ENCODE measurements at regions not wholly inside any gene's neighbourhood (a gene's known extent, or its start where the extent isn't known, plus 50 kb on each side); places are given as distances from the start of the nearest gene placed in this dataset.

DNA sequence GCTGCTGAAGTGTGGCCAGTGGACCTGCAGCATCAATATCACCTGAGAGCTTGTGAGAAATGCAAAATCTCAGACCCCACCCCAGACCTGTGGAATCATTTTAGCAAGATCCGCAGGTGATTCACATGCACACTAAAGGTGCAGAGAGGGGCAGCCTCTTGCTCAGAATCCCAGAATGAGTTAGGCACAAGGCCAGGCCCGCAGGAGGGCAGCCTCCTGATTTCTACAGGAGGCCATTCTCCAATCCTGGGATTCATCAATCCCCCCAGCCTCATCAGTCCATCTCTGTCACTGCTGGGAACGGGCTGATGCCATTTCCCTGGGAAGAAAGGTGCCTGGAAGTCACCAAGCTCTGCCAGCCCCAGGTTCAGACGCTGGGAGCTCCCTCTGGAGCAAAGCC, 63.0 kb upstream of the GPR26 start:
- Histone ChIP-seq H3K27ac (ENCODE audit: low read length) (no peak overlapping the region), H3K36me3 (ENCODE audit: insufficient read depth, low read length) (no peaks in the 10 kb centered on the region), H3K27me3 (ENCODE audit: insufficient read depth, low read length, poor library complexity) (no peaks in the 10 kb centered on the region), H3K4me1 (ENCODE audit: insufficient read depth, low read length) (no peaks in the 10 kb centered on the region), H2AFZ (ENCODE audit: low read depth, low read length) (no peak overlapping the region), H3K79me2 (ENCODE audit: insufficient read depth, low read length) (no peaks in the 10 kb centered on the region), H4K20me1 (ENCODE audit: insufficient read depth, low read length) (no peaks in the 10 kb centered on the region), H3K9me3 (ENCODE audit: insufficient read depth, low read length, severe bottlenecking) (no peaks in the 10 kb centered on the region), H3K9ac (ENCODE audit: low read depth, low read length) (no peak overlapping the region), H3K4me3 (ENCODE audit: low read depth in 1 of 2, low read length in 2 of 2) (no peak overlapping the region), H3K4me2 (ENCODE audit: insufficient read depth, low read length) (no peak overlapping the region)
- DNase-seq (no peak), ATAC-seq (ENCODE audit: insufficient read depth, low read depth) (no peak)
- TF ChIP-seq CTCF (IDR thresholded peaks at IDR 0.05; ENCODE audit: borderline replicate concordance, extremely low read depth, low read length, poor library complexity, severe bottlenecking) (no peak), EZH2 (IDR thresholded peaks at IDR 0.05; ENCODE audit: borderline replicate concordance, low read depth, low read length, severe bottlenecking) (no peak)

- TF ChIP-seq EZH2 (IDR thresholded peaks at IDR 0.05; ENCODE audit: borderline replicate concordance, low read depth, low read length, severe bottlenecking) (no peak), CTCF (IDR thresholded peaks at IDR 0.05; ENCODE audit: borderline replicate concordance, extremely low read depth, low read length, poor library complexity, severe bottlenecking) (no peak)
- H3K4me3 ChIP-seq (ENCODE audit: low read depth in 1 of 2, low read length in 2 of 2), result no peak overlapping the region
- H3K4me1 ChIP-seq (ENCODE audit: insufficient read depth, low read length), result no peaks in the 10 kb centered on the region
- H3K9ac ChIP-seq (ENCODE audit: low read depth, low read length), result no peak overlapping the region
- H3K9me3 ChIP-seq (ENCODE audit: insufficient read depth, low read length, severe bottlenecking), result no peaks in the 10 kb centered on the region
- H3K27ac ChIP-seq (ENCODE audit: low read length), result no peak overlapping the region
- H2AFZ ChIP-seq (ENCODE audit: low read depth, low read length), result no peak overlapping the region
- H3K79me2 ChIP-seq (ENCODE audit: insufficient read depth, low read length), result no peaks in the 10 kb centered on the region
- ATAC-seq (ENCODE audit: insufficient read depth, low read depth), result no peak
- H3K36me3 ChIP-seq (ENCODE audit: insufficient read depth, low read length), result no peaks in the 10 kb centered on the region
- peaks cover 3% of the 10 kb centered on the region for H3K27me3 ChIP-seq (ENCODE audit: insufficient read depth, low read length, poor library complexity)
- no peaks in the 10 kb centered on the region for H4K20me1 ChIP-seq (ENCODE audit: insufficient read depth, low read length)
- no peak for DNase-seq
- H3K4me2 ChIP-seq (ENCODE audit: insufficient read depth, low read length), result no peak overlapping the region
Observed at GRCh38 chr10:123604506-123604905, 61.6 kb upstream of the GPR26 start.

GRCh38 chr10:123606006-123606405, 60.1 kb upstream of the GPR26 start:
- Histone ChIP-seq H4K20me1 (ENCODE audit: insufficient read depth, low read length) (no peaks in the 10 kb centered on the region), H3K4me1 (ENCODE audit: insufficient read depth, low read length) (no peaks in the 10 kb centered on the region), H3K27me3 (ENCODE audit: insufficient read depth, low read length, poor library complexity) (peaks cover 4% of the 10 kb centered on the region), H3K27ac (ENCODE audit: low read length) (no peak overlapping the region), H3K79me2 (ENCODE audit: insufficient read depth, low read length) (no peaks in the 10 kb centered on the region), H3K9ac (ENCODE audit: low read depth, low read length) (no peak overlapping the region), H3K36me3 (ENCODE audit: insufficient read depth, low read length) (no peaks in the 10 kb centered on the region), H3K4me2 (ENCODE audit: insufficient read depth, low read length) (no peak overlapping the region), H3K9me3 (ENCODE audit: insufficient read depth, low read length, severe bottlenecking) (no peaks in the 10 kb centered on the region), H3K4me3 (ENCODE audit: low read depth in 1 of 2, low read length in 2 of 2) (no peak overlapping the region), H2AFZ (ENCODE audit: low read depth, low read length) (no peak overlapping the region)
- no peak for TF ChIP-seq EZH2 (IDR thresholded peaks at IDR 0.05; ENCODE audit: borderline replicate concordance, low read depth, low read length, severe bottlenecking)
- TF ChIP-seq CTCF (IDR thresholded peaks at IDR 0.05; ENCODE audit: borderline replicate concordance, extremely low read depth, low read length, poor library complexity, severe bottlenecking), result no peak
- DNase-seq (no peak), ATAC-seq (ENCODE audit: insufficient read depth, low read depth) (no peak)

GRCh38 chr10:123606955-123607354, 59.2 kb upstream of the GPR26 start:
- H3K9me3 ChIP-seq (ENCODE audit: insufficient read depth, low read length, severe bottlenecking), result no peaks in the 10 kb centered on the region
- no peak overlapping the region for H3K4me2 ChIP-seq (ENCODE audit: insufficient read depth, low read length)
- no peak overlapping the region for H2AFZ ChIP-seq (ENCODE audit: low read depth, low read length)
- no peak overlapping the region for H3K27ac ChIP-seq (ENCODE audit: low read length)
- TF ChIP-seq CTCF (IDR thresholded peaks at IDR 0.05; ENCODE audit: borderline replicate concordance, extremely low read depth, low read length, poor library complexity, severe bottlenecking), result no peak
- no peak for TF ChIP-seq EZH2 (IDR thresholded peaks at IDR 0.05; ENCODE audit: borderline replicate concordance, low read depth, low read length, severe bottlenecking)
- DNase-seq, result no peak
- H3K27me3 ChIP-seq (ENCODE audit: insufficient read depth, low read length, poor library complexity), result peaks cover 4% of the 10 kb centered on the region
- no peaks in the 10 kb centered on the region for H3K36me3 ChIP-seq (ENCODE audit: insufficient read depth, low read length)
- no peaks in the 10 kb centered on the region for H3K4me1 ChIP-seq (ENCODE audit: insufficient read depth, low read length)
- H4K20me1 ChIP-seq (ENCODE audit: insufficient read depth, low read length), result no peaks in the 10 kb centered on the region
- no peak overlapping the region for H3K4me3 ChIP-seq (ENCODE audit: low read depth in 1 of 2, low read length in 2 of 2)
- no peak for ATAC-seq (ENCODE audit: insufficient read depth, low read depth)
- H3K79me2 ChIP-seq (ENCODE audit: insufficient read depth, low read length), result no peaks in the 10 kb centered on the region
- H3K9ac ChIP-seq (ENCODE audit: low read depth, low read length), result no peak overlapping the region

Data from DND-41 (cell line).